NT2/D1 (cell line): ENCODE measurements at regions not wholly inside any gene's neighbourhood (a gene's known extent, or its start where the extent isn't known, plus 50 kb on each side); places are given as distances from the start of the nearest gene placed in this dataset.
"Not testable (repeated sequence)": the region's sequence is repeated elsewhere in the genome, so short reads cannot be mapped to it uniquely, and the experiment has no call there.

Experiments
- SUZ12 ChIP-seq: IDR thresholded peaks from 2 replicates; pipeline ENCODE4 v1.6.1; 2011; ENCODE audit not compliant: insufficient read length, insufficient read depth; ENCODE audit errors: extremely low read depth
- ZNF274 ChIP-seq: IDR thresholded peaks from 2 replicates; pipeline ENCODE4 v1.6.1; 2011; ENCODE audit warnings: mild to moderate bottlenecking, low read depth, low read length

- TF ChIP-seq SUZ12, ZNF274: not testable (repeated sequence)
Measured at GRCh38 chr16:76138056-76138455, 139.1 kb upstream of the CNTNAP4 start.
